ENCODE measurements at regions not wholly inside any gene's neighbourhood (a gene's known extent, or its start where the extent isn't known, plus 50 kb on each side); places are given as distances from the start of the nearest gene placed in this dataset.
"Not testable (repeated sequence)": the region's sequence is repeated elsewhere in the genome, so short reads cannot be mapped to it uniquely, and the experiment has no call there.

DNA sequence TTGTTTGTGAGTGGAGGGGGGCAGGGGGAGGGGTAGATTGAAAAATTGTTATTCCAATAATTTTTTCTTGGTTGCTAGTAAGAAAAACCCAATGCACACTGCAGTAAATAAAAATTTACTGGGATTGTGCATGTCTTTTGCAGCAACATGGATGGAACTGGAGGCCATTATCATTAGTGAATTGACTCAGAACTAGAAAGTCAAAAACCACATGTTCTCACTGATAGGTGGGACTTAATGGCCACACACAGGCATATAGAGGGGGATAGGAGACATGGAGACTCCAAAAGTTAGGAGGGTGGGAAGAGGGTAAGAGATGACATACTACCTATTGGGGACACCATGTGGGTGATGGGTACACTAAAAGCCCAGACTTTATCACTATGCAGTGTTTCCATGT is 67.2 kb downstream of the BUB3 start:
- no peak for FAIRE-seq
- Histone ChIP-seq H3K9me3 (ENCODE audit: control insufficient read depth in 2 of 2, insufficient read depth in 1 of 2, low read depth in 1 of 2, low read length in 1 of 2) (no peaks in the 10 kb centered on the region), H3K36me3 (ENCODE audit: control insufficient read depth in 3 of 3, insufficient read depth in 2 of 3, low read depth in 1 of 3, low read length in 3 of 3) (no peaks in the 10 kb centered on the region), H3K27ac (ENCODE audit: low read depth in 1 of 3, low read length in 2 of 3) (no peak overlapping the region), H3K4me1 (ENCODE audit: control insufficient read depth in 3 of 3, insufficient read depth in 2 of 3, low read depth in 1 of 3, low read length in 2 of 3) (no peaks in the 10 kb centered on the region), H3K27me3 (ENCODE audit: control insufficient read depth in 3 of 3, insufficient read depth in 3 of 3, low read length in 3 of 3) (no peaks in the 10 kb centered on the region), H3K4me3 (ENCODE audit: low read depth in 1 of 3, low read length in 3 of 3) (no peak overlapping the region)
- no peak for DNase-seq

DNA sequence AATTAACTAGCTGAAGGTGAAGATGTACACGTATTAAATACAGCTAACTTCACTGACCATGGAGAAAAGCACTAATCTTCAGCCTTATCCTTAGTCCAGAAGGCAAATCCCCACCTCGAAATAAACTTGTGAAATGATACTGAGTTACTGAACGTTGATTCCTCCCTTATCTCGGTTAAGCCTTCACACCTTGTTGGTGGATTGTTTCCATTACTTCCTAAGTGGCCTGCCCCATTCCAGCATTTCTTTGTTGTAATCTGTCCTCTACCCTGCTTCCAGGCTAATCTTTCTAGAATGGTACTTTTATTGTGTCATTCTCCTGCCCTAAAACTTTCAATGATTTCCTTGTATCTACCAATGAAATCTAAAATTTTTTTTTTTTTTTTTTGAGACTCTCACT is 68.6 kb downstream of the BUB3 start:
- Histone ChIP-seq H3K4me3 (ENCODE audit: low read depth in 1 of 3, low read length in 3 of 3) (no peak overlapping the region), H3K27me3 (ENCODE audit: control insufficient read depth in 3 of 3, insufficient read depth in 3 of 3, low read length in 3 of 3) (no peaks in the 10 kb centered on the region), H3K4me1 (ENCODE audit: control insufficient read depth in 3 of 3, insufficient read depth in 2 of 3, low read depth in 1 of 3, low read length in 2 of 3) (no peaks in the 10 kb centered on the region), H3K9me3 (ENCODE audit: control insufficient read depth in 2 of 2, insufficient read depth in 1 of 2, low read depth in 1 of 2, low read length in 1 of 2) (no peaks in the 10 kb centered on the region), H3K27ac (ENCODE audit: low read depth in 1 of 3, low read length in 2 of 3) (no peak overlapping the region), H3K36me3 (ENCODE audit: control insufficient read depth in 3 of 3, insufficient read depth in 2 of 3, low read depth in 1 of 3, low read length in 3 of 3) (no peaks in the 10 kb centered on the region)
- WGBS, 3 donors: 42 to 69% (median 60%) methylated on average over 4 of the region's 4 CpGs
- FAIRE-seq (no peak), DNase-seq (no peak)

DNA sequence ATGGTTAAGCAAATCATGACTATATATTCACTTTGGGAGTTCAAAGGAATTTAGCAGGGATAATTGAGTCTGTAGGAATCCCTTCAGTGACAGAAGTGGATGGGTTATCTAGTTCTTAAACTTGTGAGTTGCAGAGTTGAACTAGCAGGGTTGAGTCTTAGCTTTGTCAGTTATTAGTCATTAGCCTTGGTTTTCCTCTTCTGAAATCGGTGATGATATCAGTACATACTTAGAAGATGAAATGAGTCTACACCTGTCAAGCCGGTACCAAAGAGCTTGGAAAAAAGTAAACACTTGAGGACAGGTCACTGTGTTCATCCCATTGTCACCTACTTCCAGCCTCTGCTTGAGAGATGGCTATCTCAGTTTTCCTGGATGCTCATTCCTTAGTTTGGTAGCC is 73.5 kb downstream of the BUB3 start:
- Histone ChIP-seq H3K9me3 (ENCODE audit: control insufficient read depth in 2 of 2, insufficient read depth in 1 of 2, low read depth in 1 of 2, low read length in 1 of 2) (no peaks in the 10 kb centered on the region), H3K4me3 (ENCODE audit: low read depth in 1 of 3, low read length in 3 of 3) (no peak overlapping the region), H3K27ac (ENCODE audit: low read depth in 1 of 3, low read length in 2 of 3) (no peak overlapping the region), H3K36me3 (ENCODE audit: control insufficient read depth in 3 of 3, insufficient read depth in 2 of 3, low read depth in 1 of 3, low read length in 3 of 3) (no peaks in the 10 kb centered on the region), H3K27me3 (ENCODE audit: control insufficient read depth in 3 of 3, insufficient read depth in 3 of 3, low read length in 3 of 3) (no peaks in the 10 kb centered on the region), H3K4me1 (ENCODE audit: control insufficient read depth in 3 of 3, insufficient read depth in 2 of 3, low read depth in 1 of 3, low read length in 2 of 3) (no peaks in the 10 kb centered on the region)
- 83 to 91% (median 86%) methylated on average over 2 of the region's 2 CpGs for WGBS, 3 donors
- DNase-seq (no peak), FAIRE-seq (no peak)

- FAIRE-seq (no peak), DNase-seq (no peak)
- WGBS, 3 donors: 78 to 81% (median 79%) methylated on average over 8 of the region's 8 CpGs
- no peak overlapping the region for H3K27ac ChIP-seq (ENCODE audit: low read depth in 1 of 3, low read length in 2 of 3)
- no peaks in the 10 kb centered on the region for H3K4me1 ChIP-seq (ENCODE audit: control insufficient read depth in 3 of 3, insufficient read depth in 2 of 3, low read depth in 1 of 3, low read length in 2 of 3)
- H3K36me3 ChIP-seq (ENCODE audit: control insufficient read depth in 3 of 3, insufficient read depth in 2 of 3, low read depth in 1 of 3, low read length in 3 of 3): no peaks in the 10 kb centered on the region
- peaks cover 0 to 15% of the 10 kb centered on the region in 2 donors for H3K9me3 ChIP-seq (ENCODE audit: control insufficient read depth in 2 of 2, insufficient read depth in 1 of 2, low read depth in 1 of 2, low read length in 1 of 2)
- H3K27me3 ChIP-seq (ENCODE audit: control insufficient read depth in 3 of 3, insufficient read depth in 3 of 3, low read length in 3 of 3): no peaks in the 10 kb centered on the region
- H3K4me3 ChIP-seq (ENCODE audit: low read depth in 1 of 3, low read length in 3 of 3): no peak overlapping the region
Measured at GRCh38 chr10:123229927-123230630, 75.9 kb downstream of the BUB3 start.

- DNase-seq; H3K27ac ChIP-seq (ENCODE audit: low read depth in 1 of 3, low read length in 2 of 3); H3K36me3 ChIP-seq (ENCODE audit: control insufficient read depth in 3 of 3, insufficient read depth in 2 of 3, low read depth in 1 of 3, low read length in 3 of 3); H3K27me3 ChIP-seq (ENCODE audit: control insufficient read depth in 3 of 3, insufficient read depth in 3 of 3, low read length in 3 of 3); H3K4me1 ChIP-seq (ENCODE audit: control insufficient read depth in 3 of 3, insufficient read depth in 2 of 3, low read depth in 1 of 3, low read length in 2 of 3); FAIRE-seq; H3K4me3 ChIP-seq (ENCODE audit: low read depth in 1 of 3, low read length in 3 of 3): not testable (repeated sequence)
- peaks cover 0 to 28% of the 10 kb centered on the region in 2 donors for H3K9me3 ChIP-seq (ENCODE audit: control insufficient read depth in 2 of 2, insufficient read depth in 1 of 2, low read depth in 1 of 2, low read length in 1 of 2)
- WGBS, 3 donors: 91 to 100% (median 93%) methylated on average over 1 of the region's 1 CpG
Measured at GRCh38 chr10:123232879-123233278, 78.7 kb downstream of the BUB3 start.

DNA sequence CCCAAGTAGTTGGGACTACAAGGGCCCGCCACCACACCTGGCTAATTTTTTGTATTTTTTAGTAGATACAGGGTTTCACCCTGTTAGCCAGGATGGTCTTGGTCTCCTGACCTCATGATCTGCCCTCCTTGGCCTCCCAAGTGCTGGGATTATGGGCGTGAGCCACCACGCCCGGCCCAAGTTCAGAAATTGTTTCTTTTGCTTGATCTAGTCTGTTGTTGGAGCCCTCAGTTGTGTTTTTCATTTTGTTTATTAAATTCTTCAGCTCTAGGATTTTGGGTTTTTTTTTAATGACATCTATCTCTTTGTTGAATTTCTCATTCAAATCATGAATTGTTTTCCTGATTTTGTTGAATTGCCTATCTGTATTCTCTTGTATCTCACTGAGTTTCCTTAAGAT is 80.8 kb downstream of the BUB3 start:
- not testable (repeated sequence) for H3K27ac ChIP-seq (ENCODE audit: low read depth in 1 of 3, low read length in 2 of 3); DNase-seq; H3K4me3 ChIP-seq (ENCODE audit: low read depth in 1 of 3, low read length in 3 of 3); H3K27me3 ChIP-seq (ENCODE audit: control insufficient read depth in 3 of 3, insufficient read depth in 3 of 3, low read length in 3 of 3); H3K36me3 ChIP-seq (ENCODE audit: control insufficient read depth in 3 of 3, insufficient read depth in 2 of 3, low read depth in 1 of 3, low read length in 3 of 3); H3K4me1 ChIP-seq (ENCODE audit: control insufficient read depth in 3 of 3, insufficient read depth in 2 of 3, low read depth in 1 of 3, low read length in 2 of 3); FAIRE-seq
- WGBS, 3 donors: 85 to 97% (median 86%) methylated on average over 4 of the region's 4 CpGs
- H3K9me3 ChIP-seq (ENCODE audit: control insufficient read depth in 2 of 2, insufficient read depth in 1 of 2, low read depth in 1 of 2, low read length in 1 of 2): peaks cover 0 to 28% of the 10 kb centered on the region in 2 donors

GRCh38 chr10:123236126-123236525 is 81.9 kb downstream of the BUB3 start:
- Histone ChIP-seq H3K27me3 (ENCODE audit: control insufficient read depth in 3 of 3, insufficient read depth in 3 of 3, low read length in 3 of 3) (no peaks in the 10 kb centered on the region), H3K4me1 (ENCODE audit: control insufficient read depth in 3 of 3, insufficient read depth in 2 of 3, low read depth in 1 of 3, low read length in 2 of 3) (no peaks in the 10 kb centered on the region), H3K9me3 (ENCODE audit: control insufficient read depth in 2 of 2, insufficient read depth in 1 of 2, low read depth in 1 of 2, low read length in 1 of 2) (peaks cover 0 to 28% of the 10 kb centered on the region in 2 donors), H3K36me3 (ENCODE audit: control insufficient read depth in 3 of 3, insufficient read depth in 2 of 3, low read depth in 1 of 3, low read length in 3 of 3) (no peaks in the 10 kb centered on the region), H3K4me3 (ENCODE audit: low read depth in 1 of 3, low read length in 3 of 3) (no peak overlapping the region), H3K27ac (ENCODE audit: low read depth in 1 of 3, low read length in 2 of 3) (no peak overlapping the region)
- FAIRE-seq (no peak), DNase-seq (no peak)
- 92 to 96% (median 94%) methylated on average over 2 of the region's 2 CpGs for WGBS, 3 donors

DNA sequence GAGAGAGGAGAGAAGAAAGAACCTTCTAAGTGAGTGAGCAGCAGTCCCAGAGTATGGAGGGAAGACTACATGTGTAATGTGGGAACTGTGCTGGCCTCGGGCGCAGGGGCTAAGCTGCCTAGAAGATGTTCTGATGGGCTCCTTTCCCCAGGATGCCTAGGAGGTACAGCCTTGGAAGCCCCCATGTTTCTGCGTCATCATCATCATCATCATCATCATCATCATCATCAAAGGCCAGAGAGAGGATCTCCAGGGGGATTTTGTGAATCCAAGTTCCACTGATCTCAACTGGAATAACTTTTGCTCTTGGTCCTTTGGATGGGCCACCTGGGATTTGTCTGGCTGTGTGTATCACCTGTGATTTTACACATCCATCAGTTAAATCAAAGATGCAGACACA is 86.0 kb downstream of the BUB3 start:
- 86 to 90% (median 86%) methylated on average over 3 of the region's 3 CpGs for WGBS, 3 donors
- no peak for FAIRE-seq
- no peak for DNase-seq
- H3K36me3 ChIP-seq (ENCODE audit: control insufficient read depth in 3 of 3, insufficient read depth in 2 of 3, low read depth in 1 of 3, low read length in 3 of 3): no peaks in the 10 kb centered on the region
- no peaks in the 10 kb centered on the region for H3K27me3 ChIP-seq (ENCODE audit: control insufficient read depth in 3 of 3, insufficient read depth in 3 of 3, low read length in 3 of 3)
- peaks cover 0 to 13% of the 10 kb centered on the region in 2 donors for H3K9me3 ChIP-seq (ENCODE audit: control insufficient read depth in 2 of 2, insufficient read depth in 1 of 2, low read depth in 1 of 2, low read length in 1 of 2)
- H3K27ac ChIP-seq (ENCODE audit: low read depth in 1 of 3, low read length in 2 of 3): no peak overlapping the region
- no peak overlapping the region for H3K4me3 ChIP-seq (ENCODE audit: low read depth in 1 of 3, low read length in 3 of 3)
- no peaks in the 10 kb centered on the region for H3K4me1 ChIP-seq (ENCODE audit: control insufficient read depth in 3 of 3, insufficient read depth in 2 of 3, low read depth in 1 of 3, low read length in 2 of 3)

GRCh38 chr10:123240776-123241175 is 86.6 kb downstream of the BUB3 start:
- Histone ChIP-seq H3K4me1 (ENCODE audit: control insufficient read depth in 3 of 3, insufficient read depth in 2 of 3, low read depth in 1 of 3, low read length in 2 of 3) (no peaks in the 10 kb centered on the region), H3K36me3 (ENCODE audit: control insufficient read depth in 3 of 3, insufficient read depth in 2 of 3, low read depth in 1 of 3, low read length in 3 of 3) (no peaks in the 10 kb centered on the region), H3K4me3 (ENCODE audit: low read depth in 1 of 3, low read length in 3 of 3) (no peak overlapping the region), H3K27me3 (ENCODE audit: control insufficient read depth in 3 of 3, insufficient read depth in 3 of 3, low read length in 3 of 3) (no peaks in the 10 kb centered on the region), H3K27ac (ENCODE audit: low read depth in 1 of 3, low read length in 2 of 3) (no peak overlapping the region), H3K9me3 (ENCODE audit: control insufficient read depth in 2 of 2, insufficient read depth in 1 of 2, low read depth in 1 of 2, low read length in 1 of 2) (peaks cover 0 to 8% of the 10 kb centered on the region in 2 donors)
- DNase-seq: no peak
- FAIRE-seq: no peak
- WGBS, 3 donors: 44 to 89% (median 67%) methylated on average over 2 of the region's 2 CpGs

Data from small intestine (tissue), 7 donors.